Cortex of kidney (tissue), 1 donor: ENCODE measurements at regions not wholly inside any gene's neighbourhood (a gene's known extent, or its start where the extent isn't known, plus 50 kb on each side); places are given as distances from the start of the nearest gene placed in this dataset.
"Not testable (repeated sequence)": the region's sequence is repeated elsewhere in the genome, so short reads cannot be mapped to it uniquely, and the experiment has no call there.

Source experiments
- DNase-seq: peaks from one replicate; lab custom pipeline; 2025; lab: John Stamatoyannopoulos, UW

GRCh38 chr3:82015241-82015640 is 253.8 kb upstream of the GBE1 start:
- no peak for DNase-seq

GRCh38 chr3:82012775-82013174 is 251.3 kb upstream of the GBE1 start:
- DNase-seq: no peak

GRCh38 chr3:82011336-82011735 is 249.9 kb upstream of the GBE1 start:
- DNase-seq: no peak

- no peak for DNase-seq
These were observed 243.8 kb upstream of the GBE1 start for GRCh38 chr3:82005266-82005665.

GRCh38 chr3:82004266-82004665 is 242.8 kb upstream of the GBE1 start:
- DNase-seq: no peak

- DNase-seq: no peak
These were observed 241.7 kb upstream of the GBE1 start for GRCh38 chr3:82002986-82003642.

- DNase-seq: no peak
These were observed 241.0 kb upstream of the GBE1 start for GRCh38 chr3:82002491-82002890.

- no peak for DNase-seq
These were observed 240.0 kb upstream of the GBE1 start for GRCh38 chr3:82001276-82001923.

- no peak for DNase-seq
These were observed 239.3 kb upstream of the GBE1 start for GRCh38 chr3:82000773-82001172.

- no peak for DNase-seq
These were observed 238.9 kb upstream of the GBE1 start for GRCh38 chr3:82000350-82000749.

- DNase-seq: no peak
These were observed 237.5 kb upstream of the GBE1 start for GRCh38 chr3:81998907-81999306.

- no peak for DNase-seq
These were observed 236.8 kb upstream of the GBE1 start for GRCh38 chr3:81998139-81998755.

- no peak for DNase-seq
These were observed 235.9 kb upstream of the GBE1 start for GRCh38 chr3:81997390-81997789.

GRCh38 chr3:81995329-81995728 is 233.9 kb upstream of the GBE1 start:
- DNase-seq: no peak

- DNase-seq: no peak
These were observed 228.3 kb upstream of the GBE1 start for GRCh38 chr3:81989758-81990157.

GRCh38 chr3:81989274-81989673 is 227.8 kb upstream of the GBE1 start:
- DNase-seq: no peak

GRCh38 chr3:81987412-81987811 is 226.0 kb upstream of the GBE1 start:
- DNase-seq: not testable (repeated sequence)

- no peak for DNase-seq
These were observed 224.7 kb upstream of the GBE1 start for GRCh38 chr3:81985996-81986723.

GRCh38 chr3:81983382-81983781 is 221.9 kb upstream of the GBE1 start:
- DNase-seq: no peak

- no peak for DNase-seq
These were observed 219.4 kb upstream of the GBE1 start for GRCh38 chr3:81980596-81981494.

- DNase-seq: no peak
These were observed 213.3 kb upstream of the GBE1 start for GRCh38 chr3:81974751-81975150.

GRCh38 chr3:81968658-81969057 is 207.2 kb upstream of the GBE1 start:
- no peak for DNase-seq
